Heart right ventricle (tissue), 16 donors: ENCODE measurements at regions not wholly inside any gene's neighbourhood (a gene's known extent, or its start where the extent isn't known, plus 50 kb on each side); places are given as distances from the start of the nearest gene placed in this dataset.

Experiments
- ATAC-seq, 8 donors: fragments of 200-7000 bp; cut with Tn5 transposase; one replicate each; pipeline ENCODE4 v1.9.1; 2020; ENCODE audit warnings: mild to moderate bottlenecking in 8 of 8, moderate library complexity in 8 of 8, moderate number of reproducible peaks in 1 of 8
- DNase-seq, 2 donors: peaks; one replicate each; pipeline ENCODE4 v3.0.0-alpha.2; 2020
- H3K27ac ChIP-seq, 10 donors: fragments of 200-600 bp; sonication (generic) in 2 of 10; one replicate each; pipeline versions ENCODE4 v1.5.0 to v1.8.0; 2020 to 2022; ENCODE audit warnings: mild to moderate bottlenecking in 3 of 10
- H3K27me3 ChIP-seq, 7 donors: fragments of 200-600 bp; one replicate each; pipeline ENCODE4 v1.8.0; 2021 to 2022; ENCODE audit warnings: mild to moderate bottlenecking in 2 of 7
- H3K36me3 ChIP-seq, 9 donors: fragments of 200-600 bp; sonication (generic) in 1 of 9; one replicate each; pipeline versions ENCODE4 v1.5.0 to v1.8.0; 2020 to 2022; ENCODE audit warnings: mild to moderate bottlenecking in 2 of 9
- H3K4me1 ChIP-seq, 9 donors: fragments of 200-600 bp; sonication (generic) in 1 of 9; one replicate each; pipeline versions ENCODE4 v1.5.0 to v1.8.0; 2020 to 2022; ENCODE audit warnings: mild to moderate bottlenecking in 4 of 9
- H3K4me3 ChIP-seq, 10 donors: fragments of 200-600 bp; sonication (generic) in 2 of 10; one replicate each; pipeline versions ENCODE4 v1.5.0 to v1.8.0; 2020 to 2022; ENCODE audit warnings: mild to moderate bottlenecking in 7 of 10, moderate library complexity in 2 of 10
- H3K9me3 ChIP-seq, 11 donors: fragments of 200-600 bp in 10 of 11; sonication (generic) in 2 of 11; one replicate each; pipeline versions ENCODE4 v1.5.0 to v1.8.0; 2013 to 2022; ENCODE audit warnings: mild to moderate bottlenecking in 2 of 11, control low read depth in 1 of 11, moderate library complexity in 1 of 11
- CTCF ChIP-seq, 9 donors: fragments of 200-600 bp; sonication (generic) in 2 of 9; IDR thresholded peaks; one replicate each; pipeline versions ENCODE4 v1.5.0 to v1.8.0; 2021 to 2022; ENCODE audit warnings: antibody characterized with exemption in 9 of 9, mild to moderate bottlenecking in 5 of 9, moderate library complexity in 1 of 9
- WGBS, 2 donors: extraction: QIAGEN DNeasy Blood & Tissue Kit; methylation state at CpG; one replicate each; pipeline ENCODE4 v1.1.7; 2013; ENCODE audit warnings: inconsistent platforms in 1 of 2; 5-methylcytosine and 5-hydroxymethylcytosine counted together
- intact Hi-C, 10 donors: fragments of 100-400 bp; cut with DNase I; formaldehyde crosslinking; loops; one replicate each; pipeline versions ENCODE4 v1.11.1 to v1.14.2; 2022
- donor health status: Arrhythmogenic right ventricular cardiomyopathy.
- donor health status: ischemic (EF 13 %, LVEDD 7.1; RV severe dilation, severe dysfunction).
- donor health status: healthy with polysubstance abuse.
- donor health status: DM: no; HTN: yes; CAD: no.
- donor health status: DM: no; HTN: no; CAD: no.
- donor health status: ischemic (EF 25% LVEDD 6.9; RV normal size, moderate dysfunction).
- donor health status: ischemic (EF 25% LVEDD 5.7; RV mildly dilated, moderate dysfunction).
- donor health status: healthy.
- donor health status: DM: yes; HTN: yes; CAD: no.
- donor health status: Ischemic cardiomyopathy.
- donor health status: ischemic (EF 35%, LVEDD 5.7; RV mildly dilated, moderate dysfunction).
- donor health status: nonischemic (EF 11% LVEDD 7.7; RV severe dilation, severe dysfunction).
- donor health status: DM: yes; HTN: yes; CAD: no.
- donor health status: PGD.
- donor health status: ischemic (EF 29% LVEDD 5.4; RV normal size, mild dysfunction).
- donor health status: nonischemic (EF 23%, LVEDD 6.1; RV moderate dilation, normal function).

GRCh38 chr1:186575348-186575747, 104.9 kb downstream of the PTGS2 start:
- peaks cover 0 to 13% (median 0%) of the 10 kb centered on the region in 9 donors for H3K4me1 ChIP-seq
- no peak overlapping the region for H3K4me3 ChIP-seq
- H3K27ac ChIP-seq: no peak overlapping the region
- no peak for DNase-seq
- ATAC-seq: no peak
- intact Hi-C loops: no loop called here
- no peak for TF ChIP-seq CTCF (IDR thresholded peaks at IDR 0.05)
- no peaks in the 10 kb centered on the region for H3K9me3 ChIP-seq
- H3K36me3 ChIP-seq: no peaks in the 10 kb centered on the region
- no peaks in the 10 kb centered on the region for H3K27me3 ChIP-seq

- 73 to 76% methylated on average over 1 of the region's 1 CpG for WGBS, 2 donors
Observed at GRCh38 chr1:186574926-186575325, 105.3 kb downstream of the PTGS2 start.

GRCh38 chr1:186572509-186572908, 107.7 kb downstream of the PTGS2 start:
- Histone ChIP-seq H3K9me3 (no peaks in the 10 kb centered on the region), H3K36me3 (no peaks in the 10 kb centered on the region), H3K27me3 (no peaks in the 10 kb centered on the region), H3K4me3 (no peak overlapping the region), H3K4me1 (peaks cover 0 to 13% (median 0%) of the 10 kb centered on the region in 9 donors), H3K27ac (no peak overlapping the region)
- DNase-seq (no peak), ATAC-seq (no peak)
- TF ChIP-seq CTCF (IDR thresholded peaks at IDR 0.05): no peak
- intact Hi-C loops: no loop called here
- WGBS, 2 donors: 81 to 91% methylated on average over 3 of the region's 3 CpGs

More at GRCh38 chr1:186574926-186575325, 105.3 kb downstream of the PTGS2 start:
- TF ChIP-seq CTCF (IDR thresholded peaks at IDR 0.05): no peak
- H3K27ac ChIP-seq: no peak overlapping the region
- no peak for DNase-seq
- H3K4me3 ChIP-seq: no peak overlapping the region
- no peaks in the 10 kb centered on the region for H3K27me3 ChIP-seq
- no peaks in the 10 kb centered on the region for H3K36me3 ChIP-seq
- H3K4me1 ChIP-seq: peaks cover 0 to 13% (median 0%) of the 10 kb centered on the region in 9 donors
- no peak for ATAC-seq
- intact Hi-C loops: no loop called here
- H3K9me3 ChIP-seq: no peaks in the 10 kb centered on the region

- ATAC-seq (no peak), DNase-seq (no peak)
- no peak for TF ChIP-seq CTCF (IDR thresholded peaks at IDR 0.05)
- Histone ChIP-seq H3K27ac (no peak overlapping the region), H3K4me1 (peaks cover 0 to 13% (median 0%) of the 10 kb centered on the region in 9 donors), H3K27me3 (no peaks in the 10 kb centered on the region), H3K36me3 (no peaks in the 10 kb centered on the region), H3K9me3 (no peaks in the 10 kb centered on the region), H3K4me3 (no peak overlapping the region)
- intact Hi-C loops: no loop called here
Observed at GRCh38 chr1:186571771-186572170, 108.5 kb downstream of the PTGS2 start.

GRCh38 chr1:186569856-186570255, 108.9 kb upstream of the PDC start:
- Histone ChIP-seq H3K36me3 (no peaks in the 10 kb centered on the region), H3K4me1 (no peaks in the 10 kb centered on the region), H3K27me3 (no peaks in the 10 kb centered on the region), H3K9me3 (no peaks in the 10 kb centered on the region), H3K4me3 (no peak overlapping the region), H3K27ac (no peak overlapping the region)
- no peak for TF ChIP-seq CTCF (IDR thresholded peaks at IDR 0.05)
- no peak for DNase-seq
- no peak for ATAC-seq
- intact Hi-C loops: no loop called here
